Pons (tissue), 1 donor: ENCODE measurements at regions not wholly inside any gene's neighbourhood (a gene's known extent, or its start where the extent isn't known, plus 50 kb on each side); places are given as distances from the start of the nearest gene placed in this dataset.
"Not testable (repeated sequence)": the region's sequence is repeated elsewhere in the genome, so short reads cannot be mapped to it uniquely, and the experiment has no call there.

Experiments
- DNase-seq: peaks from one replicate; pipeline ENCODE4 v3.0.0-alpha.2; 2016; ENCODE audit warnings: low spot score

GRCh38 chr4:169894767-169895166 lies 131.4 kb downstream of the MFAP3L start:
- DNase-seq = not testable (repeated sequence)

- DNase-seq = no peak
Observed at GRCh38 chr4:169885893-169886292, 128.1 kb upstream of the HPF1 start.

- no peak for DNase-seq
Observed at GRCh38 chr4:169881769-169882168, 124.0 kb upstream of the HPF1 start.

- no peak for DNase-seq
Observed at GRCh38 chr4:169870507-169870906, 112.8 kb upstream of the HPF1 start.

- DNase-seq = no peak
Observed at GRCh38 chr4:169869490-169869889, 111.7 kb upstream of the HPF1 start.

- no peak for DNase-seq
Observed at GRCh38 chr4:169861593-169861992, 103.8 kb upstream of the HPF1 start.

GRCh38 chr4:169859366-169860216 lies 101.8 kb upstream of the HPF1 start:
- no peak for DNase-seq

GRCh38 chr4:169854090-169854489 lies 96.3 kb upstream of the HPF1 start:
- DNase-seq = no peak

- no peak for DNase-seq
Observed at GRCh38 chr4:169852481-169852880, 94.7 kb upstream of the HPF1 start.

GRCh38 chr4:169851750-169852149 lies 94.0 kb upstream of the HPF1 start:
- no peak for DNase-seq

GRCh38 chr4:169849456-169849855 lies 91.7 kb upstream of the HPF1 start:
- no peak for DNase-seq

- DNase-seq = no peak
Observed at GRCh38 chr4:169848018-169848417, 90.3 kb upstream of the HPF1 start.

GRCh38 chr4:169847171-169847570 lies 89.4 kb upstream of the HPF1 start:
- DNase-seq = no peak

- DNase-seq = no peak
Observed at GRCh38 chr4:169846396-169846795, 88.7 kb upstream of the HPF1 start.

GRCh38 chr4:169841776-169842175 lies 84.0 kb upstream of the HPF1 start:
- no peak for DNase-seq

GRCh38 chr4:169840554-169840953 lies 82.8 kb upstream of the HPF1 start:
- DNase-seq = no peak

- not testable (repeated sequence) for DNase-seq
Observed at GRCh38 chr4:169828329-169828728, 70.6 kb upstream of the HPF1 start.

GRCh38 chr4:169826634-169827187 lies 69.0 kb upstream of the HPF1 start:
- no peak for DNase-seq

- no peak for DNase-seq
Observed at GRCh38 chr4:169823685-169824084, 65.9 kb upstream of the HPF1 start.

GRCh38 chr4:169821402-169821801 lies 63.7 kb upstream of the HPF1 start:
- no peak for DNase-seq

- DNase-seq = no peak
Observed at GRCh38 chr4:169818063-169818679, 60.4 kb upstream of the HPF1 start.

- DNase-seq = no peak
Observed at GRCh38 chr4:169815606-169816005, 57.9 kb upstream of the HPF1 start.

GRCh38 chr4:169811476-169811875 lies 53.7 kb upstream of the HPF1 start:
- no peak for DNase-seq
